BE2C (cell line): ENCODE measurements at regions not wholly inside any gene's neighbourhood (a gene's known extent, or its start where the extent isn't known, plus 50 kb on each side); places are given as distances from the start of the nearest gene placed in this dataset.
"Not testable (repeated sequence)": the region's sequence is repeated elsewhere in the genome, so short reads cannot be mapped to it uniquely, and the experiment has no call there.

Experiments
- DNase-seq: peaks from one replicate; pipeline ENCODE4 v3.0.0-alpha.2; 2020
- H3K27me3 ChIP-seq: fragments of 250-450 bp; sonication (Bioruptor Pico); 2 replicates; pipeline ENCODE4 v1.5.1; 2020; ENCODE audit warnings: mild to moderate bottlenecking
- H3K36me3 ChIP-seq: fragments of 250-450 bp; sonication (Bioruptor Pico); 2 replicates; pipeline ENCODE4 v1.5.1; 2020; ENCODE audit warnings: mild to moderate bottlenecking
- H3K4me1 ChIP-seq: fragments of 250-450 bp; sonication (Bioruptor Pico); 2 replicates; pipeline ENCODE4 v1.5.1; 2020
- H3K4me3 ChIP-seq: 2 replicates; pipeline ENCODE4 v1.5.1; 2011; ENCODE audit warnings: low read depth, low read length
- H3K9me3 ChIP-seq: fragments of 250-450 bp; sonication (Bioruptor Pico); 2 replicates; pipeline ENCODE4 v1.5.1; 2020
- CTCF ChIP-seq: IDR thresholded peaks from 2 replicates; pipeline ENCODE4 v1.5.1; 2012; ENCODE audit warnings: mild to moderate bottlenecking, low read depth, low read length

GRCh38 chr14:86141966-86142365 lies 612.0 kb downstream of the FLRT2 start:
- no peak for TF ChIP-seq CTCF
- DNase-seq = no peak
- H3K9me3 ChIP-seq = no peaks in the 10 kb centered on the region
- no peak overlapping the region for H3K4me3 ChIP-seq
- no peaks in the 10 kb centered on the region for H3K4me1 ChIP-seq
- H3K27me3 ChIP-seq = no peaks in the 10 kb centered on the region
- no peaks in the 10 kb centered on the region for H3K36me3 ChIP-seq

- Histone ChIP-seq H3K36me3 (no peaks in the 10 kb centered on the region), H3K9me3 (no peaks in the 10 kb centered on the region), H3K4me1 (no peaks in the 10 kb centered on the region), H3K27me3 (no peaks in the 10 kb centered on the region), H3K4me3 (no peak overlapping the region)
- no peak for TF ChIP-seq CTCF
- no peak for DNase-seq
Measured at GRCh38 chr14:86129426-86129825, 599.5 kb downstream of the FLRT2 start.

GRCh38 chr14:86124328-86124727 lies 594.4 kb downstream of the FLRT2 start:
- Histone ChIP-seq H3K4me3 (no peak overlapping the region), H3K27me3 (no peaks in the 10 kb centered on the region), H3K9me3 (no peaks in the 10 kb centered on the region), H3K4me1 (no peaks in the 10 kb centered on the region), H3K36me3 (no peaks in the 10 kb centered on the region)
- no peak for TF ChIP-seq CTCF
- DNase-seq = no peak

- H3K4me3 ChIP-seq = no peak overlapping the region
- H3K36me3 ChIP-seq = no peaks in the 10 kb centered on the region
- no peak for TF ChIP-seq CTCF
- no peaks in the 10 kb centered on the region for H3K4me1 ChIP-seq
- no peaks in the 10 kb centered on the region for H3K9me3 ChIP-seq
- DNase-seq = no peak
- H3K27me3 ChIP-seq = no peaks in the 10 kb centered on the region
Measured at GRCh38 chr14:86115972-86116371, 586.0 kb downstream of the FLRT2 start.

GRCh38 chr14:86110871-86111270 lies 580.9 kb downstream of the FLRT2 start:
- H3K36me3 ChIP-seq, DNase-seq, H3K4me3 ChIP-seq, H3K27me3 ChIP-seq, H3K4me1 ChIP-seq, H3K9me3 ChIP-seq: not testable (repeated sequence)

- no peak for DNase-seq
- Histone ChIP-seq H3K9me3 (no peaks in the 10 kb centered on the region), H3K4me1 (no peaks in the 10 kb centered on the region), H3K36me3 (no peaks in the 10 kb centered on the region), H3K27me3 (no peaks in the 10 kb centered on the region), H3K4me3 (no peak overlapping the region)
- TF ChIP-seq CTCF = no peak
Measured at GRCh38 chr14:86104691-86105265, 574.8 kb downstream of the FLRT2 start.

- DNase-seq = no peak
- Histone ChIP-seq H3K9me3 (no peaks in the 10 kb centered on the region; the same call in 1 of the 2 replicates), H3K4me3 (no peak overlapping the region), H3K36me3 (no peaks in the 10 kb centered on the region), H3K4me1 (no peaks in the 10 kb centered on the region), H3K27me3 (no peaks in the 10 kb centered on the region)
- TF ChIP-seq CTCF = no peak
Measured at GRCh38 chr14:86094512-86094911, 564.6 kb downstream of the FLRT2 start.
